Fibroblast of skin of abdomen (primary cell): ENCODE measurements at regions not wholly inside any gene's neighbourhood (a gene's known extent, or its start where the extent isn't known, plus 50 kb on each side); places are given as distances from the start of the nearest gene placed in this dataset.
"Not testable (repeated sequence)": the region's sequence is repeated elsewhere in the genome, so short reads cannot be mapped to it uniquely, and the experiment has no call there.

Source experiments
- DNase-seq: peaks from one replicate; pipeline ENCODE4 v3.0.0-alpha.2; 2013

GRCh38 chr21:6428498-6429092 lies 4092.8 kb upstream of the TPTE start:
- DNase-seq = not testable (repeated sequence)

- not testable (repeated sequence) for DNase-seq
Observed at GRCh38 chr21:6429924-6430323, 4091.5 kb upstream of the TPTE start.

GRCh38 chr21:6433149-6433548 lies 4088.2 kb upstream of the TPTE start:
- DNase-seq = not testable (repeated sequence)

- not testable (repeated sequence) for DNase-seq
Observed at GRCh38 chr21:6436205-6436604, 4085.2 kb upstream of the TPTE start.

GRCh38 chr21:6436971-6437833 lies 4084.2 kb upstream of the TPTE start:
- DNase-seq = not testable (repeated sequence)

- not testable (repeated sequence) for DNase-seq
Observed at GRCh38 chr21:6437834-6438187, 4083.6 kb upstream of the TPTE start.

GRCh38 chr21:6439058-6439457 lies 4082.3 kb upstream of the TPTE start:
- not testable (repeated sequence) for DNase-seq

- DNase-seq = not testable (repeated sequence)
Observed at GRCh38 chr21:6454648-6455340, 4066.6 kb upstream of the TPTE start.

GRCh38 chr21:6456011-6456661 lies 4065.2 kb upstream of the TPTE start:
- not testable (repeated sequence) for DNase-seq

- DNase-seq = not testable (repeated sequence)
Observed at GRCh38 chr21:6459761-6460160, 4061.6 kb upstream of the TPTE start.

- not testable (repeated sequence) for DNase-seq
Observed at GRCh38 chr21:6461358-6461757, 4060.0 kb upstream of the TPTE start.

- DNase-seq = not testable (repeated sequence)
Observed at GRCh38 chr21:6464419-6464818, 4057.0 kb upstream of the TPTE start.

GRCh38 chr21:6466081-6466698 lies 4055.2 kb upstream of the TPTE start:
- not testable (repeated sequence) for DNase-seq

GRCh38 chr21:6466707-6467106 lies 4054.7 kb upstream of the TPTE start:
- DNase-seq = not testable (repeated sequence)

- not testable (repeated sequence) for DNase-seq
Observed at GRCh38 chr21:6467189-6467774, 4054.1 kb upstream of the TPTE start.

- DNase-seq = not testable (repeated sequence)
Observed at GRCh38 chr21:6467907-6468306, 4053.5 kb upstream of the TPTE start.

- not testable (repeated sequence) for DNase-seq
Observed at GRCh38 chr21:6468331-6468860, 4053.0 kb upstream of the TPTE start.

- DNase-seq = not testable (repeated sequence)
Observed at GRCh38 chr21:6474250-6474968, 4047.0 kb upstream of the TPTE start.

- not testable (repeated sequence) for DNase-seq
Observed at GRCh38 chr21:6481116-6481515, 4040.3 kb upstream of the TPTE start.

GRCh38 chr21:6482616-6483015 lies 4038.8 kb upstream of the TPTE start:
- DNase-seq = not testable (repeated sequence)

- not testable (repeated sequence) for DNase-seq
Observed at GRCh38 chr21:6483645-6484044, 4037.7 kb upstream of the TPTE start.
